Medulla oblongata (tissue), 1 donor: ENCODE measurements at regions not wholly inside any gene's neighbourhood (a gene's known extent, or its start where the extent isn't known, plus 50 kb on each side); places are given as distances from the start of the nearest gene placed in this dataset.

Experiments
- DNase-seq: peaks from one replicate; pipeline ENCODE4 v3.0.0-alpha.2; 2015; ENCODE audit errors: extremely low spot score

GRCh38 chr3:80052271-80052670, 284.5 kb upstream of the ROBO1 start:
- DNase-seq, result no peak

- no peak for DNase-seq
Measured at GRCh38 chr3:80051602-80051962, 283.8 kb upstream of the ROBO1 start.

DNA sequence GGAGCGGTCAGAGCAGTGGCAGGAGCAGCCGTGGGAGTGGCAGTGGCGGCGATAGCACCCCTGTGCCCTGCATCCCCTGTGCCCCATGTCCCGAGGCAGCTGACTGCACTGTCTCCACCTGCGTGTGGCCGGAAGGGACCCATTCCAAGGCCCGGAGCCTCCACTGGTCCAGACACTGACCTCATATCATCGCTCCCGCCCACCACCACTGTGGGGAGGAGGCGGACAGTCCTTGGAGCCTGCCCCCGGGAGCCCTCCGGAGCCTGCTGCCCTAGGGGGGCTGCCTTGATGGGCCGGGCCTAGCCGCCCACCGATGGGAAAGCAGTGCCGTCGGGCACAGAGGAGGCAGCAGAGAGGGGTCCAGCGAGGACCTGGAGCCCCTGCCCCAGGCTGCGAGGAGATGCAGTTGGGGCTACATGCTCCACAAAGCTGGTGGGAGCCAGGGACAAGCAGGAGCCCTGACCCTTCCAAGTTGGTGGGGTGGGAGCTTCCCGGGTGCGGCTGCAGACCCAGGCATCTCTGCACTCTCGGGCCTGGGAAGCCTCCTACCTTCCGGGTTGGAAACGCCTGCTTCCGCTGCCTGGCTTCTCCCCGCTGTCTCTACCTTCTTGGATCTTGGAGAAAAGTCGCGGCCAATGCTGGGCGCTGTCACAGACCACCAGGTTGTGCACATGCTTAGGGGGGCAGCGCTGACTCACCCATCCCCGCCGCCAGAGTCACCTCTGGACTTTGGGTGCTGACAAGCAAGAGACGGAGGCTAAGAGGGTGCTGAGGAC, 283.2 kb upstream of the ROBO1 start:
- no peak for DNase-seq

DNA sequence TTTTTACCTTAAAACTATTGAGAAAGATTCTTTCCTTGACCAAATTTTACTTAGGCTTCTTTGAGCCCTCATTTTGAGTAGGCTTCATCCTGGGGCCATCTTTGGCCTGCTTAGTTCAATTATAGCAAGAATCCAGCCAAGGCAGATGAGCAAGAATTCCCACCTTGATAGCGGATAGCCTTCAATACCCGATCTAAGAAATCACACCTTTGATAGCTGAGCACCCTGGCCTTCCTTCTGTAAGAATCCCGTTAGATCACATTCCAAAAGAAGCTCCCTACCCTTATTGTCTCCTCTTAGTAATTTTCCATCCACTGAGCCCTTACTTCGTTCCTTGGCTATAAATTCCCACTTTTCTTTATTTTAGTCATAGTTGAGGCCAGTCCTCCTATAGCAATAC, 275.4 kb upstream of the ROBO1 start:
- no peak for DNase-seq

DNA sequence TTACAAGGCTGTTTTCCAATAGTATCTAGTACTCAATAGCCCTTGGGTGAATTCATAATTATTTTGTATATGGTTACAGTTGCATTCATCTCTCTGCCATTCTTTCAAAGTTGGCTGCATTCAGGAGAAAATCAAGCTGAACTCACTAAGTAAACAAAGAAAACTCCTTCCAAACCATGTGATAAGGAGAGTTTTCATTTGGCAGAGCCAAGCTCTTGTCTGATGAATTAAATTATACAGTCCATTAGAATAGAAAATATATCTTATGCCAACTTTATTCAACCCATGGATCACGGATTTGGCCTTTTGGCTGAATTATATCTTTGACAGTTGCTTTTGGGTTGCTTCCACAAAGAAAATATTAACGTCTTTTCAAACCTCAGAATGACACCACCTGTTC, 272.3 kb upstream of the ROBO1 start:
- DNase-seq, result no peak

- DNase-seq, result no peak
Measured at GRCh38 chr3:80036176-80036575, 268.4 kb upstream of the ROBO1 start.

- DNase-seq, result no peak
Measured at GRCh38 chr3:80035021-80035420, 267.2 kb upstream of the ROBO1 start.

- no peak for DNase-seq
Measured at GRCh38 chr3:80023010-80023409, 255.2 kb upstream of the ROBO1 start.

DNA sequence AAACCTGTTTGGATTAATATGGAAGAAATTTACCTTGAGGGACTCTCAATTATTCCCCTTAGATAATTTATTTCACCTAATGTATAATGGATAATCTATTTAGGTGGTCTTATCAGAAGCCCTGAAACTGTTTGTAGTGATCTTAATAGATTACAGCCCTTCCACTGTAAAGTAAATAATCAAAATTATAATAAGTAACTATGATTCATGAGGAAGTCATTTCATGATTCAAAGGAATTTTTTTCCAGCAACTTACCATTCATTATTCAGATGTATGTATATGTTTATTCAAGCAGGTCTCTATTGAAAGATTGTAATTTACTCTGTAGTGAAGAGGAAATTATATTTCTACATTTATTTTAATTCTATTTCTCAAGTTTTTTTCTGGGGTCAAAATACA, 250.6 kb upstream of the ROBO1 start:
- DNase-seq, result no peak

DNA sequence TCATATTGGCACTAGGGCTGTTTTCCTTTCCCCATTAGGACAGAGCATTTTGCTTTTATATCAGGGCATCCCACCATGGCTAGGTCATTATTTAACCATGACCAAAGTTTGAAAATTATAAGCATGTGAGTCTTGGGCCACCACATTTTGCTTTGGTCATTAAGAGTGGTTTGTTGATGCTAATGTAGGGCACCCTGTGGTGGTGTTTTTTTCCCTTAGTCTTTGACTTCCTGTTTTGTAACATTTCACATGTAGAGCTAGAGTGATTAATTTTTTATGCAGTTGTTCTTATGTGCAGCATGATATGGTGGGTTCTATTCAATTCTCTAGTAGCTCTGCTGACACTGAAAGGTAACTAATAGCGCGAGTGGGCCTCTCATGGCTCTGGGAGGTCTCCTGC, 249.6 kb upstream of the ROBO1 start:
- DNase-seq, result no peak

DNA sequence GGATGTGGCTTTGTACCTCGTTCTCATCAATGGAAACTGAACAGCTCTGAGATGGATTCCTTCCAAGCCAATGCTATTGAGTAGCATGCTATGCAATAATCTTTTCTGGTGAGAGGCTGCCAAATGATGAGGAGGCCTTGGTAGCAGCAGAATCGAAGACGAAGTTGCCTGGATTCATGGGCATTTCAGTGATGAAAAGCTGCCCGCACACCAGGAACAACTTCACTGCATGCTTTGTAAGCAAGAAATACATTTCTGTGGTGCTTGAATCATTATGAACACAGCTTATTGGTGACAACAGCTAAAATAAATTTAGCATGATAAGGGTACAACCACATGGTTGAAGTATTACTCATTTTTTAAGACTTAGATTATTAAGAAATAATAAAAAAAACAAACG, 246.8 kb upstream of the ROBO1 start:
- DNase-seq, result no peak

GRCh38 chr3:80010021-80010571, 242.3 kb upstream of the ROBO1 start:
- no peak for DNase-seq

DNA sequence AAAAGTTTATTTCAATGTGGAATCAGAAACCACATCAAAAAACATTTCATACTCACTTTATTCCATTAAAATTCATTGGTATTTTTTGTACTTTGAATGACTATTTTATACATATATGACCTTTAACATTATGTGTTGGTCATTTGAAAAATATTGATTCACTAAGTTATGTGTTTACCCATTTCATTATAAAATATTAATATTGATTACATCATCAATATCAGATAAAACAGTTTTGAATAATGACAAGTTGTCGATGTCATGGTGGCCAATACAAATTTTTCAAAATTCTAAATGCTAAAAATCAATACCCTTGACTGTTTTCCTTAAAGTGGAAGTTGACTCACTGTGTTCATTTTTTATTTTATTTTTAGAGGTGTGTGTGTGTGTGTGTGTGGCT, 239.7 kb upstream of the ROBO1 start:
- DNase-seq, result no peak

DNA sequence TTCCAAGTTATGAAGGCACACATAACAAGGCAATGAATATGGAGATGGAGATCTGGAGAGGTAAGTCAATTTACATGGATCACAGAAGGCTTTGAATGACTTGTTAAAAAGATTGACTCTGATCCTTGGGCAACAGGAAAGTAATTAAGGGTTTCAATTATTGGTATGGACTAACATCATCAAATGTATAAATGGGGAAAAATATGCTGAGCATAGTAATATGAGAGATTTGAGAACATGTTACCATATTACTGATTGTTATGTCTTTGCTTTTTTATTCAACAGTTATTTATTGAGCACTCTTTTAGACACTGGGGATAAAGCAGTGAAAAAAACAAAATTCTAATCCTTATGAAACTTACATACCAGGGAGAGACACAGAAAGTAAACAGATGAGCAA, 238.5 kb upstream of the ROBO1 start:
- no peak for DNase-seq

DNA sequence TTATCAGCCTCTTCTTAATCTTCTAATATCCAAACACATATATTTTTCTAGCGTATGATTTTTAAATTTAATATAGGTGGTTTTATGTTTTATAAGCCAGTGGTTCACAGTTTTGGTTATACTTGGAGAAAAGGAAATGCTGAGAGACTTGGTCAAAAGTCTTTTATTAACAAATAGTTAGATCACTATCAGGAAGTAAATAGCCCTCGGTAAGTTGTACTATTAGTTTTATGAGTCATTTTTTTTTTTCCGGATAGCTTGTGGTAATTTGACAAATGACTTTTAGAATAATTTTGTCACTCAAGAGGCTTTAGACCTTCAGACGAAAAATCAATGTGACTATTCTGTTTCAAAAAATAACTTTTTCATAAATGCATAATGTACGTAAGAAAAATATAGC, 232.2 kb upstream of the ROBO1 start:
- DNase-seq, result no peak

DNA sequence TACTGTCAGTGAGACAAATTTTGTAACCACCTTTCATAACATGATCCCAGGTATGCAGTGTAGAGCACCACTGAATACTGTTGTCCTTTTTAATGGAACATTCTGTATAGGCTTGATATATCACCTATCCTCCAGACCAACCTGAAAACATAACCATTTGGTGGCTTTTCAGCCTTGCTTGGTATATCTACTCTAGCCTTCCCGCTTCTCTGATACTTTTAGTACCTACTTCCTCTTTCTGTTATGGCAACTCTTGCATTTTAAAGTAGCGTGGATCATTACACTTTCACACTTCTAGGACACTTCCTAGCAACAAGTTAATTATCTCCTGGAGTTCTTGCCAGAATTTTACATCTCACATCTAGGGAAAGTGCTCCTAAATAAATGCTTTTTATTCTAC, 226.6 kb upstream of the ROBO1 start:
- DNase-seq, result no peak

DNA sequence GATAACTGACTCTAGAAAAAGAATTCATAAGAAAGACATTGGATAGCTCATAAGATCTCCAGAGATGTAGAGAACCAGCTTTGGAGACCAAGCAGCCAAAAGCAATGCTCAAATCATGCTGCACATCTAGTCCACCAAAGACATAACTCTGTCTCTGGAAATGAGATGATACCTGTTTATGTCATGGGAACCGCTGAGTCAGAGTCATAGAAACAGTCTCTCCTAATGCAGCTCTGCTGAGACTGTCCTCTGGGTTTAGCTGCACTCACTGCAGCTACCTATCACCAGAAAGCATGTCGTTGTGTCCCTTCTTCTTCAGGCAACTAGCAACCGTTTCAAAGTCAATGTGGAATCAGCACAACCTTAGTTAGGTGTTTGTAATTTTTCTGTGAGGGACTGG, 218.5 kb upstream of the ROBO1 start:
- no peak for DNase-seq

- DNase-seq, result no peak
Measured at GRCh38 chr3:79985816-79986215, 218.0 kb upstream of the ROBO1 start.

GRCh38 chr3:79983118-79983517, 215.3 kb upstream of the ROBO1 start:
- no peak for DNase-seq

GRCh38 chr3:79979990-79980389, 212.2 kb upstream of the ROBO1 start:
- no peak for DNase-seq

- DNase-seq, result no peak
Measured at GRCh38 chr3:79976466-79976865, 208.7 kb upstream of the ROBO1 start.

DNA sequence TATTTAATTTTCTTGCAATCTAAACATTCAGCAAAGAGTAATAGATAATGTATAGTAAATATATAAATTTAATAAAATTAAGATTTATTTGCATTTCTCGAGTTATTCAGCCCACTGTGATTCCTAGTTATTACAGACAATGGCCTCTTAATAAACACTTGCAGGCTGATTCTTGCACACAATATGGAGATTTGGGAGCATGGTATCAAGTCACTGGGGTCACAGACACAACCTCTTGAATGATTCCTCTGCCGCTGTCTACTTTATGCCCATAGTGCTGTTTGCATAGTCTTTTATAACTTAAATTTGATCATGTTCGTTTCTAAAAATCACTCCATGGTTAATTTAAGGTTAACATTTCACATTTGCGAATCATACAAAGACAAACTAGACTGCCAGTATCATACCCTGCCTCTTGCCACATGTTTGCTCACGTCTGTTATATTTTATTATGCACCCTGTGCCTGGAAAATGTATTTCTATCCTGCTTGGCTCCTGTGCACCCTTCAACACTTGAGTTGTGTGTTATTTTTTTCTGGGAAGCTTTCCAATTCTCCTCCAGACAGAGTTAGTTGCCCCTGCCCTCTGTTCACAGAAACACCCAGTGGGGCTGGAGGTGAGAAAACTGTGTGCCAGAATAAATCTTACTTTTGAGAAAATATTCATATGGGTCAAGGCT, 206.3 kb upstream of the ROBO1 start:
- no peak for DNase-seq

DNA sequence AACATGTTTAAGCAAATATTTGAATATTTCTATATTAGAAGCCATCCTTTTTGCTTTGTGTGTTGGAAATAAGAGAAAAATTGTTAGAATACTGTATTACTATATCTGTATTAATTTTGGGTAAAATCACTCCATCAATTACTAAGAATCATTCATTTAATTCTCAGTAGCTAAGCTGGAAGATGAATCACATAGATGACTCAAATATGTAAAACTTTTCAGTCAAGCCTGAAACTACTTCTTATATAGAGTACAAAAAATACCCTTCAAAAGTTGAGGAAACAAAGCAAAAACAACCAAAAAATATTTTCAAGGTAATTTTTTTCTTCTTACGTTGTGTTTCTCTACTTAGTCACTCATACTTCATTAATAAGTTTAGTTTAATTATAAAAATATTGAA, 205.7 kb upstream of the ROBO1 start:
- DNase-seq, result no peak
